GM23338 (cell line): ENCODE measurements at regions not wholly inside any gene's neighbourhood (a gene's known extent, or its start where the extent isn't known, plus 50 kb on each side); places are given as distances from the start of the nearest gene placed in this dataset.

ENCODE experiments used
- CREB1 ChIP-seq: fragments of 250-450 bp; sonication (Bioruptor Pico); IDR thresholded peaks from 2 replicates; pipeline ENCODE4 v1.5.0; 2020; ENCODE audit warnings: low read depth, mild to moderate bottlenecking, moderate library complexity
- EZH2 ChIP-seq: fragments of 200-600 bp; sonication (generic); IDR thresholded peaks from one replicate; pipeline ENCODE4 v1.8.0; 2017; ENCODE audit warnings: antibody characterized with exemption, mild to moderate bottlenecking, low read depth; ENCODE audit not compliant: unreplicated experiment
- EZH2phosphoT487 ChIP-seq: fragments of 200-600 bp; sonication (generic); IDR thresholded peaks from one replicate; pipeline ENCODE4 v1.8.1; 2018; ENCODE audit warnings: antibody characterized with exemption; ENCODE audit not compliant: unreplicated experiment
- JUNB ChIP-seq: IDR thresholded peaks from one replicate; pipeline ENCODE4 v1.6.1; 2016; ENCODE audit warnings: antibody characterized with exemption; ENCODE audit not compliant: unreplicated experiment
- NANOG ChIP-seq: IDR thresholded peaks from 2 replicates; pipeline ENCODE4 v1.6.1; 2016; ENCODE audit warnings: antibody characterized with exemption, borderline replicate concordance
- POLR2AphosphoS5 ChIP-seq: IDR thresholded peaks from 2 replicates; pipeline ENCODE4 v1.6.1; 2016; ENCODE audit warnings: antibody characterized with exemption, low read depth
- STAT1 ChIP-seq: IDR thresholded peaks from one replicate; pipeline ENCODE4 v1.6.1; 2016; ENCODE audit warnings: antibody characterized with exemption; ENCODE audit not compliant: unreplicated experiment
- ZNF114 ChIP-seq: fragments of 250-450 bp; sonication (Bioruptor Pico); IDR thresholded peaks from 2 replicates; pipeline ENCODE4 v1.5.0; 2020; ENCODE audit warnings: mild to moderate bottlenecking, moderate library complexity
- ZNF331 ChIP-seq: fragments of 250-450 bp; sonication (Bioruptor Pico); IDR thresholded peaks from 2 replicates; pipeline ENCODE4 v1.5.0; 2020; ENCODE audit warnings: low read depth, mild to moderate bottlenecking, moderate library complexity
- TF ChIP-seq, protein P1 (sequence below), 2 experiments: fragments of 200-600 bp in 1 of 2; sonication (generic) in 1 of 2; conservative IDR thresholded peaks; 2 replicates each; pipeline versions ENCODE4 v1.5.1 to v1.6.1; 2016 to 2017; ENCODE audit warnings: antibody characterized with exemption in 2 of 2, low read depth in 2 of 2, mild to moderate bottlenecking in 2 of 2, moderate library complexity in 1 of 2
- TF ChIP-seq, protein P2 (sequence below): fragments of 250-450 bp; sonication (Bioruptor Pico); IDR thresholded peaks from 2 replicates; pipeline ENCODE4 v1.5.0; 2020; ENCODE audit warnings: mild to moderate bottlenecking, moderate library complexity
- TF ChIP-seq, protein P3 (sequence below): IDR thresholded peaks from one replicate; pipeline ENCODE4 v1.6.1; 2018; ENCODE audit warnings: antibody characterized with exemption; ENCODE audit not compliant: unreplicated experiment
- TF ChIP-seq, protein P4 (sequence below): IDR thresholded peaks from 2 replicates; pipeline ENCODE4 v1.6.1; 2016; ENCODE audit warnings: antibody characterized with exemption

DNA sequence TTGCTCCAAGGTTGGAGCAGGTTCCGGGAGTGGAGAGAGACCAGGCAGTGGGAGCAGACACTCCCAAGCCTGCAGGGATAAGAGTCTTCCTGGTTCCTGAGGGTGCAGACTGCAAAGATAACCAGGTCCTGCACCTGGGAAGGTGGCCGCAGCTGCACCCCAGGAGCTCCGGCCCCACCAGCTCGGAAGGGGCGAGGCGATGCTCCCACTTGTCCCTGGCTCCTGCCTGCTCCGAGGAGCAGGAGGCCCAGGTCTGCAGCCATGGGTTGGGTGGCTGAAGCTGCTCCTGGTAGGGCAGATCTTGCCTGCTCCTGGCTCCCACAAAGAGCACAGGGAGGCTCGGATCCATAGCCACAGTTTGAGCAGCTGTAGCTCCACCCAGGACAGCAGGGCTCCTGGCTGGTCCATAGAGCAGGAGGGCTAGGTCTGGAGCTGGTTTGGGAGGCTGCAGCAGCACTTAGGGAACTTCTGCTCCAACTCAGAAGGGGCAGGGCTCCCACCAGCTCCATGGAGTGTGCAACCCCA, 251.6 kb upstream of the GPC6 start:
- TF ChIP-seq, protein P1, sequence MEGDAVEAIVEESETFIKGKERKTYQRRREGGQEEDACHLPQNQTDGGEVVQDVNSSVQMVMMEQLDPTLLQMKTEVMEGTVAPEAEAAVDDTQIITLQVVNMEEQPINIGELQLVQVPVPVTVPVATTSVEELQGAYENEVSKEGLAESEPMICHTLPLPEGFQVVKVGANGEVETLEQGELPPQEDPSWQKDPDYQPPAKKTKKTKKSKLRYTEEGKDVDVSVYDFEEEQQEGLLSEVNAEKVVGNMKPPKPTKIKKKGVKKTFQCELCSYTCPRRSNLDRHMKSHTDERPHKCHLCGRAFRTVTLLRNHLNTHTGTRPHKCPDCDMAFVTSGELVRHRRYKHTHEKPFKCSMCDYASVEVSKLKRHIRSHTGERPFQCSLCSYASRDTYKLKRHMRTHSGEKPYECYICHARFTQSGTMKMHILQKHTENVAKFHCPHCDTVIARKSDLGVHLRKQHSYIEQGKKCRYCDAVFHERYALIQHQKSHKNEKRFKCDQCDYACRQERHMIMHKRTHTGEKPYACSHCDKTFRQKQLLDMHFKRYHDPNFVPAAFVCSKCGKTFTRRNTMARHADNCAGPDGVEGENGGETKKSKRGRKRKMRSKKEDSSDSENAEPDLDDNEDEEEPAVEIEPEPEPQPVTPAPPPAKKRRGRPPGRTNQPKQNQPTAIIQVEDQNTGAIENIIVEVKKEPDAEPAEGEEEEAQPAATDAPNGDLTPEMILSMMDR (conservative IDR thresholded peaks at IDR 0.05; ENCODE audit: low read depth in 2 of 2) = no peak
- no peak for TF ChIP-seq EZH2
- no peak for TF ChIP-seq EZH2phosphoT487
- TF ChIP-seq CREB1 (CRISPR knock-in tag) = no peak
- TF ChIP-seq ZNF331 (CRISPR knock-in tag) = no peak
- no peak for TF ChIP-seq POLR2AphosphoS5
- TF ChIP-seq, protein P2, sequence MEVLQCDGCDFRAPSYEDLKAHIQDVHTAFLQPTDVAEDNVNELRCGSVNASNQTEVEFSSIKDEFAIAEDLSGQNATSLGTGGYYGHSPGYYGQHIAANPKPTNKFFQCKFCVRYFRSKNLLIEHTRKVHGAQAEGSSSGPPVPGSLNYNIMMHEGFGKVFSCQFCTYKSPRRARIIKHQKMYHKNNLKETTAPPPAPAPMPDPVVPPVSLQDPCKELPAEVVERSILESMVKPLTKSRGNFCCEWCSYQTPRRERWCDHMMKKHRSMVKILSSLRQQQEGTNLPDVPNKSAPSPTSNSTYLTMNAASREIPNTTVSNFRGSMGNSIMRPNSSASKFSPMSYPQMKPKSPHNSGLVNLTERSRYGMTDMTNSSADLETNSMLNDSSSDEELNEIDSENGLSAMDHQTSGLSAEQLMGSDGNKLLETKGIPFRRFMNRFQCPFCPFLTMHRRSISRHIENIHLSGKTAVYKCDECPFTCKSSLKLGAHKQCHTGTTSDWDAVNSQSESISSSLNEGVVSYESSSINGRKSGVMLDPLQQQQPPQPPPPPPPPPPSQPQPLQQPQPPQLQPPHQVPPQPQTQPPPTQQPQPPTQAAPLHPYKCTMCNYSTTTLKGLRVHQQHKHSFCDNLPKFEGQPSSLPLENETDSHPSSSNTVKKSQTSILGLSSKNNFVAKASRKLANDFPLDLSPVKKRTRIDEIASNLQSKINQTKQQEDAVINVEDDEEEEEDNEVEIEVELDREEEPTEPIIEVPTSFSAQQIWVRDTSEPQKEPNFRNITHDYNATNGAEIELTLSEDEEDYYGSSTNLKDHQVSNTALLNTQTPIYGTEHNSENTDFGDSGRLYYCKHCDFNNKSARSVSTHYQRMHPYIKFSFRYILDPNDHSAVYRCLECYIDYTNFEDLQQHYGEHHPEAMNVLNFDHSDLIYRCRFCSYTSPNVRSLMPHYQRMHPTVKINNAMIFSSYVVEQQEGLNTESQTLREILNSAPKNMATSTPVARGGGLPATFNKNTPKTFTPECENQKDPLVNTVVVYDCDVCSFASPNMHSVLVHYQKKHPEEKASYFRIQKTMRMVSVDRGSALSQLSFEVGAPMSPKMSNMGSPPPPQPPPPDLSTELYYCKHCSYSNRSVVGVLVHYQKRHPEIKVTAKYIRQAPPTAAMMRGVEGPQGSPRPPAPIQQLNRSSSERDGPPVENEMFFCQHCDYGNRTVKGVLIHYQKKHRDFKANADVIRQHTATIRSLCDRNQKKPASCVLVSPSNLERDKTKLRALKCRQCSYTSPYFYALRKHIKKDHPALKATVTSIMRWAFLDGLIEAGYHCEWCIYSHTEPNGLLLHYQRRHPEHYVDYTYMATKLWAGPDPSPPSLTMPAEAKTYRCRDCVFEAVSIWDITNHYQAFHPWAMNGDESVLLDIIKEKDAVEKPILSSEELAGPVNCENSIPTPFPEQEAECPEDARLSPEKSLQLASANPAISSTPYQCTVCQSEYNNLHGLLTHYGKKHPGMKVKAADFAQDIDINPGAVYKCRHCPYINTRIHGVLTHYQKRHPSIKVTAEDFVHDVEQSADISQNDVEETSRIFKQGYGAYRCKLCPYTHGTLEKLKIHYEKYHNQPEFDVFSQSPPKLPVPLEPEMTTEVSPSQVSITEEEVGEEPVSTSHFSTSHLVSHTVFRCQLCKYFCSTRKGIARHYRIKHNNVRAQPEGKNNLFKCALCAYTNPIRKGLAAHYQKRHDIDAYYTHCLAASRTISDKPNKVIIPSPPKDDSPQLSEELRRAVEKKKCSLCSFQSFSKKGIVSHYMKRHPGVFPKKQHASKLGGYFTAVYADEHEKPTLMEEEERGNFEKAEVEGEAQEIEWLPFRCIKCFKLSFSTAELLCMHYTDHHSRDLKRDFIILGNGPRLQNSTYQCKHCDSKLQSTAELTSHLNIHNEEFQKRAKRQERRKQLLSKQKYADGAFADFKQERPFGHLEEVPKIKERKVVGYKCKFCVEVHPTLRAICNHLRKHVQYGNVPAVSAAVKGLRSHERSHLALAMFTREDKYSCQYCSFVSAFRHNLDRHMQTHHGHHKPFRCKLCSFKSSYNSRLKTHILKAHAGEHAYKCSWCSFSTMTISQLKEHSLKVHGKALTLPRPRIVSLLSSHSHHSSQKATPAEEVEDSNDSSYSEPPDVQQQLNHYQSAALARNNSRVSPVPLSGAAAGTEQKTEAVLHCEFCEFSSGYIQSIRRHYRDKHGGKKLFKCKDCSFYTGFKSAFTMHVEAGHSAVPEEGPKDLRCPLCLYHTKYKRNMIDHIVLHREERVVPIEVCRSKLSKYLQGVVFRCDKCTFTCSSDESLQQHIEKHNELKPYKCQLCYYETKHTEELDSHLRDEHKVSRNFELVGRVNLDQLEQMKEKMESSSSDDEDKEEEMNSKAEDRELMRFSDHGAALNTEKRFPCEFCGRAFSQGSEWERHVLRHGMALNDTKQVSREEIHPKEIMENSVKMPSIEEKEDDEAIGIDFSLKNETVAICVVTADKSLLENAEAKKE (CRISPR knock-in tag) = no peak
- TF ChIP-seq, protein P3, sequence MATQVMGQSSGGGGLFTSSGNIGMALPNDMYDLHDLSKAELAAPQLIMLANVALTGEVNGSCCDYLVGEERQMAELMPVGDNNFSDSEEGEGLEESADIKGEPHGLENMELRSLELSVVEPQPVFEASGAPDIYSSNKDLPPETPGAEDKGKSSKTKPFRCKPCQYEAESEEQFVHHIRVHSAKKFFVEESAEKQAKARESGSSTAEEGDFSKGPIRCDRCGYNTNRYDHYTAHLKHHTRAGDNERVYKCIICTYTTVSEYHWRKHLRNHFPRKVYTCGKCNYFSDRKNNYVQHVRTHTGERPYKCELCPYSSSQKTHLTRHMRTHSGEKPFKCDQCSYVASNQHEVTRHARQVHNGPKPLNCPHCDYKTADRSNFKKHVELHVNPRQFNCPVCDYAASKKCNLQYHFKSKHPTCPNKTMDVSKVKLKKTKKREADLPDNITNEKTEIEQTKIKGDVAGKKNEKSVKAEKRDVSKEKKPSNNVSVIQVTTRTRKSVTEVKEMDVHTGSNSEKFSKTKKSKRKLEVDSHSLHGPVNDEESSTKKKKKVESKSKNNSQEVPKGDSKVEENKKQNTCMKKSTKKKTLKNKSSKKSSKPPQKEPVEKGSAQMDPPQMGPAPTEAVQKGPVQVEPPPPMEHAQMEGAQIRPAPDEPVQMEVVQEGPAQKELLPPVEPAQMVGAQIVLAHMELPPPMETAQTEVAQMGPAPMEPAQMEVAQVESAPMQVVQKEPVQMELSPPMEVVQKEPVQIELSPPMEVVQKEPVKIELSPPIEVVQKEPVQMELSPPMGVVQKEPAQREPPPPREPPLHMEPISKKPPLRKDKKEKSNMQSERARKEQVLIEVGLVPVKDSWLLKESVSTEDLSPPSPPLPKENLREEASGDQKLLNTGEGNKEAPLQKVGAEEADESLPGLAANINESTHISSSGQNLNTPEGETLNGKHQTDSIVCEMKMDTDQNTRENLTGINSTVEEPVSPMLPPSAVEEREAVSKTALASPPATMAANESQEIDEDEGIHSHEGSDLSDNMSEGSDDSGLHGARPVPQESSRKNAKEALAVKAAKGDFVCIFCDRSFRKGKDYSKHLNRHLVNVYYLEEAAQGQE = no peak
- TF ChIP-seq, protein P4, sequence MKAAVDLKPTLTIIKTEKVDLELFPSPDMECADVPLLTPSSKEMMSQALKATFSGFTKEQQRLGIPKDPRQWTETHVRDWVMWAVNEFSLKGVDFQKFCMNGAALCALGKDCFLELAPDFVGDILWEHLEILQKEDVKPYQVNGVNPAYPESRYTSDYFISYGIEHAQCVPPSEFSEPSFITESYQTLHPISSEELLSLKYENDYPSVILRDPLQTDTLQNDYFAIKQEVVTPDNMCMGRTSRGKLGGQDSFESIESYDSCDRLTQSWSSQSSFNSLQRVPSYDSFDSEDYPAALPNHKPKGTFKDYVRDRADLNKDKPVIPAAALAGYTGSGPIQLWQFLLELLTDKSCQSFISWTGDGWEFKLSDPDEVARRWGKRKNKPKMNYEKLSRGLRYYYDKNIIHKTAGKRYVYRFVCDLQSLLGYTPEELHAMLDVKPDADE = no peak
- no peak for TF ChIP-seq STAT1
- TF ChIP-seq NANOG = no peak
- TF ChIP-seq ZNF114 (CRISPR knock-in tag) = no peak
- TF ChIP-seq JUNB = no peak
